MM.1S (cell line): ENCODE measurements at regions not wholly inside any gene's neighbourhood (a gene's known extent, or its start where the extent isn't known, plus 50 kb on each side); places are given as distances from the start of the nearest gene placed in this dataset.

ENCODE experiments used
- EZH2 ChIP-seq: fragments of 300-600 bp; sonication (generic); optimal IDR thresholded peaks from 2 replicates; pipeline ENCODE3; 2017; ENCODE audit warnings: low read depth, mild to moderate bottlenecking, antibody characterized with exemption, low read length, mixed read lengths
- EZH2phosphoT487 ChIP-seq: fragments of 300-600 bp; sonication (generic); IDR thresholded peaks from 2 replicates; pipeline ENCODE4 v1.6.1; 2018; ENCODE audit warnings: antibody characterized with exemption, low read length
- TF ChIP-seq, protein P1 (sequence below): fragments of 300-600 bp; sonication (generic); IDR thresholded peaks from 2 replicates; pipeline ENCODE4 v1.5.1; 2016; ENCODE audit warnings: antibody characterized with exemption, low read length, mixed read lengths

DNA sequence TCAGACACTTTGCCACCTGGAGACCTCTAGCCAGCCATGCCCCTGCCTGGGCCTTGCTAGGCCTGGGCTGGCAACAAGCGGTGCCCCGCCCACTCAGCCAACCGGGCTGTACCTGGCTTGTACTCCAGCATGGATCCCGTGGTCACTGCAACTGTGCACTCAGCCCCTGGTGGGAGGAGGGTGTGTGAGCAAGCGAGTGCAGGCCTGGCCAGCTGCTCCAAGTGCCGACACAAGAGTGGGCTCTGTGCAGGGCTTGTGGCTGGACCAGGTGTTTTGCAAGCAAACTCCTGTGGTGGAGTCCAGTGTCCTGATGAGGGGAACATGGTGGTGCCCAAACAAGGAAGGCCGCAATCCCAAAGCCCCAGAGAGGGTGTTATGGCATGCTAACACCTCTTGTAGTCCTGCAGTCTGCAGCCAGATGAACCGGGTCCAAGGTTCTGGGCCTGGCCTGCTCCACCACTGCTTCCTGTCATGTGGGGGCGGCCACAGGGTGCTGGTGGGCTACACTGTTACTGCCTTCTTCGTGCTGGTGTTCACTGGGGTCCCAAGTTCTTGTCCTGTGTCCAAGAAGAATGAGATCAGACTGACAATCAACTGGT is 60.1 kb upstream of the CD28 start:
- TF ChIP-seq, protein P1, sequence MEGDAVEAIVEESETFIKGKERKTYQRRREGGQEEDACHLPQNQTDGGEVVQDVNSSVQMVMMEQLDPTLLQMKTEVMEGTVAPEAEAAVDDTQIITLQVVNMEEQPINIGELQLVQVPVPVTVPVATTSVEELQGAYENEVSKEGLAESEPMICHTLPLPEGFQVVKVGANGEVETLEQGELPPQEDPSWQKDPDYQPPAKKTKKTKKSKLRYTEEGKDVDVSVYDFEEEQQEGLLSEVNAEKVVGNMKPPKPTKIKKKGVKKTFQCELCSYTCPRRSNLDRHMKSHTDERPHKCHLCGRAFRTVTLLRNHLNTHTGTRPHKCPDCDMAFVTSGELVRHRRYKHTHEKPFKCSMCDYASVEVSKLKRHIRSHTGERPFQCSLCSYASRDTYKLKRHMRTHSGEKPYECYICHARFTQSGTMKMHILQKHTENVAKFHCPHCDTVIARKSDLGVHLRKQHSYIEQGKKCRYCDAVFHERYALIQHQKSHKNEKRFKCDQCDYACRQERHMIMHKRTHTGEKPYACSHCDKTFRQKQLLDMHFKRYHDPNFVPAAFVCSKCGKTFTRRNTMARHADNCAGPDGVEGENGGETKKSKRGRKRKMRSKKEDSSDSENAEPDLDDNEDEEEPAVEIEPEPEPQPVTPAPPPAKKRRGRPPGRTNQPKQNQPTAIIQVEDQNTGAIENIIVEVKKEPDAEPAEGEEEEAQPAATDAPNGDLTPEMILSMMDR, result no peak
- TF ChIP-seq EZH2 (no peak), EZH2phosphoT487 (no peak)
